ENCODE measurements at regions not wholly inside any gene's neighbourhood (a gene's known extent, or its start where the extent isn't known, plus 50 kb on each side); places are given as distances from the start of the nearest gene placed in this dataset.

DNA sequence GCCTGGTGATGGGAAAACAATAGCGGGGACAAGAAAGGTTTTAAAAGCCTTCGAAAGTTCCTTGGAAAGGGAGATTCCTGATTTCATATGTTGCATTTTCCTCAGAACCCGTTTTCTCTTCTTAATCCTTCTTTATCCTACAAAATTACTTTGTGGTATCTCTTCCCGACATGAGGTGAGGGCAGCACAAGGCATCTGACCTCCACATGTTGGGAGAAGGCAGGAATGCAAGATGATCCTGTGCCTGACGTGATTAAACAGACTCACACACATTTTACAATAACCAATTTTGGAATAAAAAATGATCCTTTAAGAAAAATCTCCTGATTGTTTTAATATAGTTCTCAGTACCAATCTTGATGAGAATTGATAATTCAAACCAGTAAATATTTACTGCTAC lies 153.3 kb upstream of the MKLN1 start:
- Histone ChIP-seq H3K4me1 (no peaks in the 10 kb centered on the region), H3K36me3 (ENCODE audit: control insufficient read depth, insufficient read depth, low read length) (no peaks in the 10 kb centered on the region), H3K4me3 (ENCODE audit: low read depth, low read length) (no peak overlapping the region), H3K9me3 (no peaks in the 10 kb centered on the region), H3K27me3 (replicated peaks; ENCODE audit: control insufficient read depth, insufficient read depth, low read length) (no peaks in the 10 kb centered on the region)
- Mint-ChIP-seq H3K27me3 (ENCODE audit: insufficient read depth, unreplicated experiment) (peaks cover 10% of the 10 kb centered on the region), H3K36me3 (ENCODE audit: insufficient read depth, unreplicated experiment) (no peaks in the 10 kb centered on the region), H3K27ac (ENCODE audit: unreplicated experiment) (no peak overlapping the region), H3K4me1 (ENCODE audit: low read depth, unreplicated experiment) (no peaks in the 10 kb centered on the region), H3K4me3 (ENCODE audit: unreplicated experiment) (no peak overlapping the region), H3K9me3 (ENCODE audit: unreplicated experiment) (peaks cover 10% of the 10 kb centered on the region)
- intact Hi-C loops (cut with micrococcal nuclease; ENCODE audit: unreplicated experiment) = no loop called here
- TF ChIP-seq, protein P1, sequence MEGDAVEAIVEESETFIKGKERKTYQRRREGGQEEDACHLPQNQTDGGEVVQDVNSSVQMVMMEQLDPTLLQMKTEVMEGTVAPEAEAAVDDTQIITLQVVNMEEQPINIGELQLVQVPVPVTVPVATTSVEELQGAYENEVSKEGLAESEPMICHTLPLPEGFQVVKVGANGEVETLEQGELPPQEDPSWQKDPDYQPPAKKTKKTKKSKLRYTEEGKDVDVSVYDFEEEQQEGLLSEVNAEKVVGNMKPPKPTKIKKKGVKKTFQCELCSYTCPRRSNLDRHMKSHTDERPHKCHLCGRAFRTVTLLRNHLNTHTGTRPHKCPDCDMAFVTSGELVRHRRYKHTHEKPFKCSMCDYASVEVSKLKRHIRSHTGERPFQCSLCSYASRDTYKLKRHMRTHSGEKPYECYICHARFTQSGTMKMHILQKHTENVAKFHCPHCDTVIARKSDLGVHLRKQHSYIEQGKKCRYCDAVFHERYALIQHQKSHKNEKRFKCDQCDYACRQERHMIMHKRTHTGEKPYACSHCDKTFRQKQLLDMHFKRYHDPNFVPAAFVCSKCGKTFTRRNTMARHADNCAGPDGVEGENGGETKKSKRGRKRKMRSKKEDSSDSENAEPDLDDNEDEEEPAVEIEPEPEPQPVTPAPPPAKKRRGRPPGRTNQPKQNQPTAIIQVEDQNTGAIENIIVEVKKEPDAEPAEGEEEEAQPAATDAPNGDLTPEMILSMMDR (IDR thresholded peaks at IDR 0.05; ENCODE audit: insufficient read depth in 1 of 2, low read depth in 1 of 2, low read length in 1 of 2, severe bottlenecking in 1 of 2, unreplicated experiment in 1 of 2) = no peak
- ChIA-PET POLR2A (no interaction called here), CTCF (no interaction called here)
- no peak for DNase-seq
- no TSS peak for BruUV-seq (replicated peaks)

- CTCF ChIA-PET = no interaction called here
- BruUV-seq (replicated peaks) = no TSS peak
- no peak overlapping the region for H3K27ac Mint-ChIP-seq (ENCODE audit: unreplicated experiment)
Observed at GRCh38 chr7:131174855-131175254, 152.8 kb upstream of the MKLN1 start.

DNA sequence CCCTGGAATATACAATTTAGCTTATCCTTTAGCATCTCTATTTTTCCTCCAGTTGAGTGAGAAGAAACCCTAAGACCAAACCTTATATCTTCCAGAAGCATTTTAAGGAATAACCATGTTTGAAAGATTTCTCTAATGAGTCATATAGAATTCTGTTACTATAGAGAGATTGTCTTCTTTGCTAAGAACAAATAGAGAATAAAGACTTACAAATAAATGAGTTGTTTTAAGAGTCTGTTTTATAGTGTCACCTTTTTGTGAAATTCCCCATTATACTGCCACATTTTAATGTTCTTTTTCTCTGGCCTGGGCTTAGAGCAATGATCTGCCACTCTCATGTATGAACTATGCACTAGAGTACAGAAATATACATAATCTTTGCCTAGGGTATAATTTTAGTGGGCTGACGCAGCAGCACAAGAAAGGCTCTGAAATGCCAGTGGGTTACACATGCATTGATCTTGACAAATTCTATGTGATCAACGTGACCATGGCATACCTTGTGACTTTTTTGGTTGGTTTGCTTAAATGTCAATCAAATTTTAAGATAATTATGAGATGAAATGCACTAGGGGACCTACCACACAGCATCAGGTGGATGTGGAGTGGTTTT lies 145.1 kb upstream of the MKLN1 start:
- TF ChIP-seq, protein P1 (IDR thresholded peaks at IDR 0.05; ENCODE audit: insufficient read depth in 1 of 2, low read depth in 1 of 2, low read length in 1 of 2, severe bottlenecking in 1 of 2, unreplicated experiment in 1 of 2) = no peak
- intact Hi-C loops (cut with micrococcal nuclease; ENCODE audit: unreplicated experiment) = no loop called here
- peaks cover 5% of the 10 kb centered on the region for H3K27me3 Mint-ChIP-seq (ENCODE audit: insufficient read depth, unreplicated experiment)
- H3K36me3 ChIP-seq (ENCODE audit: control insufficient read depth, insufficient read depth, low read length) = no peaks in the 10 kb centered on the region
- no peaks in the 10 kb centered on the region for H3K4me1 ChIP-seq
- H3K27ac Mint-ChIP-seq (ENCODE audit: unreplicated experiment) = no peak overlapping the region
- no peak overlapping the region for H3K4me3 ChIP-seq (ENCODE audit: low read depth, low read length)
- H3K4me1 Mint-ChIP-seq (ENCODE audit: low read depth, unreplicated experiment) = no peaks in the 10 kb centered on the region
- no peak for DNase-seq
- POLR2A ChIA-PET = no interaction called here
- no peaks in the 10 kb centered on the region for H3K27me3 ChIP-seq (replicated peaks; ENCODE audit: control insufficient read depth, insufficient read depth, low read length)
- H3K9me3 ChIP-seq = no peaks in the 10 kb centered on the region
- BruUV-seq (replicated peaks) = no TSS peak
- H3K4me3 Mint-ChIP-seq (ENCODE audit: unreplicated experiment) = no peak overlapping the region
- no peaks in the 10 kb centered on the region for H3K9me3 Mint-ChIP-seq (ENCODE audit: unreplicated experiment)
- CTCF ChIA-PET = no interaction called here
- no peaks in the 10 kb centered on the region for H3K36me3 Mint-ChIP-seq (ENCODE audit: insufficient read depth, unreplicated experiment)

More at GRCh38 chr7:131174855-131175254, 152.8 kb upstream of the MKLN1 start:
- H3K9me3 Mint-ChIP-seq (ENCODE audit: unreplicated experiment) = peaks cover 10% of the 10 kb centered on the region
- Histone ChIP-seq H3K4me3 (ENCODE audit: low read depth, low read length) (no peak overlapping the region), H3K4me1 (no peaks in the 10 kb centered on the region), H3K9me3 (no peaks in the 10 kb centered on the region), H3K36me3 (ENCODE audit: control insufficient read depth, insufficient read depth, low read length) (no peaks in the 10 kb centered on the region), H3K27me3 (replicated peaks; ENCODE audit: control insufficient read depth, insufficient read depth, low read length) (no peaks in the 10 kb centered on the region)
- POLR2A ChIA-PET = no interaction called here
- no peak overlapping the region for H3K4me3 Mint-ChIP-seq (ENCODE audit: unreplicated experiment)
- H3K4me1 Mint-ChIP-seq (ENCODE audit: low read depth, unreplicated experiment) = no peaks in the 10 kb centered on the region
- intact Hi-C loops (cut with micrococcal nuclease; ENCODE audit: unreplicated experiment) = no loop called here
- peaks cover 10% of the 10 kb centered on the region for H3K27me3 Mint-ChIP-seq (ENCODE audit: insufficient read depth, unreplicated experiment)
- TF ChIP-seq, protein P1 (IDR thresholded peaks at IDR 0.05; ENCODE audit: insufficient read depth in 1 of 2, low read depth in 1 of 2, low read length in 1 of 2, severe bottlenecking in 1 of 2, unreplicated experiment in 1 of 2) = no peak
- H3K36me3 Mint-ChIP-seq (ENCODE audit: insufficient read depth, unreplicated experiment) = no peaks in the 10 kb centered on the region
- no peak for DNase-seq
